HEK293 (cell line): ENCODE measurements at regions not wholly inside any gene's neighbourhood (a gene's known extent, or its start where the extent isn't known, plus 50 kb on each side); places are given as distances from the start of the nearest gene placed in this dataset.

Experiments used
- CTCF ChIP-seq: fragments of 450-650 bp; formaldehyde crosslinking; IDR thresholded peaks from 2 replicates; pipeline ENCODE4 v1.5.1; 2016; ENCODE audit warnings: missing biosample characterization, missing genetic modification characterization
- ZNF121 ChIP-seq: fragments of 450-650 bp; formaldehyde crosslinking; IDR thresholded peaks from 2 replicates; pipeline ENCODE4 v1.5.1; 2016; ENCODE audit warnings: missing biosample characterization, missing genetic modification characterization
- ZNF830 ChIP-seq: fragments of 450-650 bp; IDR thresholded peaks from 2 replicates; pipeline ENCODE4 v1.5.0; 2018; ENCODE audit warnings: missing biosample characterization, missing genetic modification characterization, low read depth, mild to moderate bottlenecking, moderate library complexity

GRCh38 chr5:36751886-36752285, 124.7 kb upstream of the NIPBL start:
- TF ChIP-seq ZNF121 (tag by site-specific recombination) = no peak
- no peak for TF ChIP-seq CTCF
- TF ChIP-seq ZNF830 (tag by site-specific recombination) = no peak
